ENCODE measurements at regions not wholly inside any gene's neighbourhood (a gene's known extent, or its start where the extent isn't known, plus 50 kb on each side); places are given as distances from the start of the nearest gene placed in this dataset.
A peak's percentile ranks its signal among the peaks of the same experiment; 100 is the strongest.

GRCh38 chr16:86189934-86190333 lies 291.0 kb downstream of the IRF8 start:
- Histone ChIP-seq H3K9me3 (no peaks in the 10 kb centered on the region), H3K4me3 (no peak overlapping the region), H3K4me1 (replicated peaks) (no peaks in the 10 kb centered on the region), H3K27ac (no peak overlapping the region), H3K27me3 (replicated peaks; ENCODE audit: insufficient read depth) (peaks cover 9% of the 10 kb centered on the region), H3K36me3 (no peaks in the 10 kb centered on the region)
- TF ChIP-seq, protein P1, sequence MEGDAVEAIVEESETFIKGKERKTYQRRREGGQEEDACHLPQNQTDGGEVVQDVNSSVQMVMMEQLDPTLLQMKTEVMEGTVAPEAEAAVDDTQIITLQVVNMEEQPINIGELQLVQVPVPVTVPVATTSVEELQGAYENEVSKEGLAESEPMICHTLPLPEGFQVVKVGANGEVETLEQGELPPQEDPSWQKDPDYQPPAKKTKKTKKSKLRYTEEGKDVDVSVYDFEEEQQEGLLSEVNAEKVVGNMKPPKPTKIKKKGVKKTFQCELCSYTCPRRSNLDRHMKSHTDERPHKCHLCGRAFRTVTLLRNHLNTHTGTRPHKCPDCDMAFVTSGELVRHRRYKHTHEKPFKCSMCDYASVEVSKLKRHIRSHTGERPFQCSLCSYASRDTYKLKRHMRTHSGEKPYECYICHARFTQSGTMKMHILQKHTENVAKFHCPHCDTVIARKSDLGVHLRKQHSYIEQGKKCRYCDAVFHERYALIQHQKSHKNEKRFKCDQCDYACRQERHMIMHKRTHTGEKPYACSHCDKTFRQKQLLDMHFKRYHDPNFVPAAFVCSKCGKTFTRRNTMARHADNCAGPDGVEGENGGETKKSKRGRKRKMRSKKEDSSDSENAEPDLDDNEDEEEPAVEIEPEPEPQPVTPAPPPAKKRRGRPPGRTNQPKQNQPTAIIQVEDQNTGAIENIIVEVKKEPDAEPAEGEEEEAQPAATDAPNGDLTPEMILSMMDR (IDR thresholded peaks at IDR 0.05) = no peak
- TF ChIP-seq POLR2A (IDR thresholded peaks at IDR 0.05) (no peak), POLR2AphosphoS5 (IDR thresholded peaks at IDR 0.05) (no peak)
- intact Hi-C loops (cut with DNase I) = no loop called here
- DNase-seq (ENCODE audit: low spot score) = no peak
- WGBS = 55% methylated on average over 4 of the region's 4 CpGs

DNA sequence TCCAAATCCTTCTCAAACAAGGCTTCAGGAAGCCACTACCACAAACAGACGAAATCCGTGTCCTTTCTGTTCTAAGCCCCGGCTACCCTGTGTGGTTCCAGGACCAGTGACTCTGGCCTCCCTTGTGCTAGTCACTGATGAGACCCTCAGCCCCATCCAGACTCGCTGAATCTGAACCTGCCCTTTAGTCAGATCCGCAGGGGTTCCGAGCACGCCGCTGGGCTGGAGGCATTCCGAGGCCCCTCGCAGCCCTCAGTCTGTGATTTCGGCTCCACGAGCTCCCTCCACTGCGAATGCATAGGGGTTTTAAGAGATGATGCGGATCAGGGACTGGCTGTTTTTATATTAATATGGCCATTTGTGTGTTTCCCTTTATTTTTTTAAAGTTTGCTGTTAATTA lies 292.7 kb downstream of the IRF8 start:
- no peak overlapping the region for H3K4me3 ChIP-seq
- 66% methylated on average over 14 of the region's 14 CpGs for WGBS
- intact Hi-C loops (cut with DNase I) = no loop called here
- TF ChIP-seq POLR2AphosphoS5 (IDR thresholded peaks at IDR 0.05) (no peak), POLR2A (IDR thresholded peaks at IDR 0.05) (no peak)
- TF ChIP-seq, protein P1 (IDR thresholded peaks at IDR 0.05) = no peak
- H3K4me1 ChIP-seq (replicated peaks) = no peaks in the 10 kb centered on the region
- H3K36me3 ChIP-seq = no peaks in the 10 kb centered on the region
- H3K27me3 ChIP-seq (replicated peaks; ENCODE audit: insufficient read depth) = peaks cover 16% of the 10 kb centered on the region
- no peak overlapping the region for H3K27ac ChIP-seq
- no peak for DNase-seq (ENCODE audit: low spot score)
- H3K9me3 ChIP-seq = no peaks in the 10 kb centered on the region

DNA sequence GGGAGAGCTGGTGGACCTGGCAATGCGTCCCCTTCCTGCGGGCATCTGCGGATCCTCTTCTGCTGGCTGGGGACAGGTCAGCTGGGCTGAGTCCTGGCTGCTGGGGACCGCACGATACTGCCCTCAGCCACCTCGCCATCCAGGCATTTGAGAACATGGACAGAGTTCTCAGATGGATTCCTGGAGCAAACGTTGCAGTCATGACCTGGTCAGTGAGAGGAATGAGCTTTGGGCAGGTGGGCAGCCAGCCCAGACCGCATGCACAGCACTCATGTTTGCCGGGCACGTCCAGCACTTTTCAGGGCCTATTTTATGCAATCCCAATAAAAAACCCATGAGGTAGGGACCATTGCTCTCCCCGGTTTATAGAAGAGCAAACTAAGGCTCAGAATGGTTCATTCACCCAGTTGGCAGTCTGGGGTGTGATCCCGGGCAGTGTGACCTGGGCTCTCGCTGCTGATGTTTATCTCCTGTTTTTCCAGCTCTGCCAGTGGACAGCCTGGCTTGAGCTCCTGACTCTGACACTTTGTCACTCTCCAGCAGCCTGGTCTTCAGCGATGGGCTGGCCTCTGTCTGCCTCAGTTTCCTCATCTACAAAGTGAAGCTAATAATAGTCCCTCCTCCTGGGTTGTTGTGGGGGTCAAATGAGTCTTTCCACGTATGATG lies 294.7 kb downstream of the IRF8 start:
- DNase-seq (ENCODE audit: low spot score) = no peak
- Histone ChIP-seq H3K27ac (peak overlapping the region in 1 of 2 donors; percentile 39), H3K4me1 (replicated peaks) (no peaks in the 10 kb centered on the region), H3K4me3 (no peak overlapping the region), H3K9me3 (no peaks in the 10 kb centered on the region), H3K27me3 (replicated peaks; ENCODE audit: insufficient read depth) (peaks cover 23% of the 10 kb centered on the region), H3K36me3 (no peaks in the 10 kb centered on the region)
- TF ChIP-seq POLR2AphosphoS5 (IDR thresholded peaks at IDR 0.05) = peak; percentile 17
- TF ChIP-seq, protein P1 (IDR thresholded peaks at IDR 0.05) = no peak
- intact Hi-C loops (cut with DNase I) = no loop called here
- WGBS = 49% methylated on average over 15 of the region's 15 CpGs

DNA sequence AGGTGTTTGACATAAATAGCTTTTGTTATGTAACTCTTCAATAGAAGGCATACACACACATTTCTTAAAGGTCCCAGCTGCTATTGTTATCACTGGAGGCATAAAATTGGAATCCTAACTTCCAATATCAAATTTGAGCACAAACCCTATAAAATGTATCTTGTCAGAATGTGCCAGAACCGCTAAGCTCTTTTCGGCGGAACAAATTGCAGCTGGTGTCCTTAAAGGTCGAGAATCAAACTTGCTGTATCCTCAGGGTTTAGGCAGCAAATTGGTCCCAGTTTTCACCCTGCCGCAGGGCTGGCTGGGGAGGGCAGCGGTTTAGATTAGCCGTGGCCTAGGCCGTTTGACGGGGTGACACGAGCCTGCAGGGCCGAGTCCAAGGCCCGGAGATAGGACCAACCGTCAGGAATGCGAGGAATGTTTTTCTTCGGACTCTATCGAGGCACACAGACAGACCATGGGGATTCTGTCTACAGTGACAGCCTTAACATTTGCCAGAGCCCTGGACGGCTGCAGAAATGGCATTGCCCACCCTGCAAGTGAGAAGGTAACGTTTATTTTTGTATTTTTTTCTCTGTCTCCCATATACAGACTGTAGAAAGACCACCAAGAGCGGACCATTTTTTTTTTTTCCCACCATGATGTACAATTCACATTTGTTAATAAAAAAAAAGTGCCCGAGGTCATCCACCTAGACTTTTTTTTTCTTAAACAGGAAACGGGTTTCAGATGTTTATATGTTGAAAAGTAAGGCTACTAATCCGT lies 297.1 kb downstream of the IRF8 start:
- peak overlapping the region; percentile 56 to 67 for H3K27ac ChIP-seq
- no peaks in the 10 kb centered on the region for H3K9me3 ChIP-seq
- no peak for TF ChIP-seq POLR2A (IDR thresholded peaks at IDR 0.05)
- TF ChIP-seq POLR2AphosphoS5 (IDR thresholded peaks at IDR 0.05) = no peak
- TF ChIP-seq, protein P1 (IDR thresholded peaks at IDR 0.05) = no peak
- H3K4me1 ChIP-seq (replicated peaks) = no peaks in the 10 kb centered on the region
- no peaks in the 10 kb centered on the region for H3K36me3 ChIP-seq
- peaks cover 20% of the 10 kb centered on the region for H3K27me3 ChIP-seq (replicated peaks; ENCODE audit: insufficient read depth)
- 43% methylated on average over 21 of the region's 22 CpGs for whole genome bisulfite sequencing
- DNase-seq (ENCODE audit: low spot score) = no peak
- intact Hi-C loops (cut with DNase I) = loop anchor here (5.0 kb wide), 2 partner anchors 44 to 84 kb away; no protein-coding TSS in a partner anchor
- peak overlapping the region in 1 of 2 donors; percentile 2 for H3K4me3 ChIP-seq
